Kidney epithelial cell (primary cell): ENCODE measurements at regions not wholly inside any gene's neighbourhood (a gene's known extent, or its start where the extent isn't known, plus 50 kb on each side); places are given as distances from the start of the nearest gene placed in this dataset.

Source experiments
- DNase-seq: peaks from one replicate; pipeline ENCODE4 v3.0.0-alpha.2; 2010; ENCODE audit warnings: low read depth
- H3K27me3 ChIP-seq: 2 replicates; pipeline ENCODE4 v1.6.0; 2011; ENCODE audit warnings: low read length; ENCODE audit not compliant: control insufficient read depth, insufficient read depth
- H3K36me3 ChIP-seq: 2 replicates; pipeline ENCODE4 v1.5.1; 2011; ENCODE audit warnings: low read length; ENCODE audit not compliant: control insufficient read depth, insufficient read depth
- H3K4me3 ChIP-seq: 2 replicates; pipeline ENCODE4 v1.5.1; 2011; ENCODE audit warnings: low read depth, mild to moderate bottlenecking, control low read depth, low read length
- TF ChIP-seq, protein P1 (sequence below): IDR thresholded peaks from 2 replicates; pipeline ENCODE4 v1.5.1; 2011; ENCODE audit warnings: mild to moderate bottlenecking, moderate library complexity, low read length, control low read depth, inconsistent platforms; ENCODE audit not compliant: insufficient read depth, poor library complexity, severe bottlenecking

GRCh38 chr2:128796321-128796720, 477.7 kb upstream of the HS6ST1 start:
- DNase-seq: no peak
- no peaks in the 10 kb centered on the region for H3K36me3 ChIP-seq
- no peak overlapping the region for H3K4me3 ChIP-seq
- H3K27me3 ChIP-seq: peaks cover 2% of the 10 kb centered on the region
- TF ChIP-seq, protein P1, sequence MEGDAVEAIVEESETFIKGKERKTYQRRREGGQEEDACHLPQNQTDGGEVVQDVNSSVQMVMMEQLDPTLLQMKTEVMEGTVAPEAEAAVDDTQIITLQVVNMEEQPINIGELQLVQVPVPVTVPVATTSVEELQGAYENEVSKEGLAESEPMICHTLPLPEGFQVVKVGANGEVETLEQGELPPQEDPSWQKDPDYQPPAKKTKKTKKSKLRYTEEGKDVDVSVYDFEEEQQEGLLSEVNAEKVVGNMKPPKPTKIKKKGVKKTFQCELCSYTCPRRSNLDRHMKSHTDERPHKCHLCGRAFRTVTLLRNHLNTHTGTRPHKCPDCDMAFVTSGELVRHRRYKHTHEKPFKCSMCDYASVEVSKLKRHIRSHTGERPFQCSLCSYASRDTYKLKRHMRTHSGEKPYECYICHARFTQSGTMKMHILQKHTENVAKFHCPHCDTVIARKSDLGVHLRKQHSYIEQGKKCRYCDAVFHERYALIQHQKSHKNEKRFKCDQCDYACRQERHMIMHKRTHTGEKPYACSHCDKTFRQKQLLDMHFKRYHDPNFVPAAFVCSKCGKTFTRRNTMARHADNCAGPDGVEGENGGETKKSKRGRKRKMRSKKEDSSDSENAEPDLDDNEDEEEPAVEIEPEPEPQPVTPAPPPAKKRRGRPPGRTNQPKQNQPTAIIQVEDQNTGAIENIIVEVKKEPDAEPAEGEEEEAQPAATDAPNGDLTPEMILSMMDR: no peak

DNA sequence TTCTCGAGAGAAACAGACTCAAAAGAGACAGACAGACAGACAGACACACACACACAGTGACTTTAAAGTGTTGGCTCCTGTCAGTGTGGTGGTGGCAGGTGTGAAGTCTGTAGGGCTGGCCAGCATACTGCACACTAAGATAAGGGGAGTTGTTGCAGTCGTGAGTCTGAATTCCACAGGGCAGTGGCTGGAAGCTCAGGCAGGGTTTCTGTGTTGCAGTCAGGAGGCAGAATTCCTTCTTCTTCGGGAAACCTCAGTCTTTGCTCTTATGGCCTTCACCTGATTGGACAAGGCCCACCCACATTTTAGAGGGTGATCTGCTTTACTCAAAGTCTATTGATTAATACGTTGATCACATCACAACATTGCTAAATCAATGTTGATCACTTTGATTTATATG, 478.4 kb upstream of the HS6ST1 start:
- TF ChIP-seq, protein P1: no peak
- Histone ChIP-seq H3K27me3 (peaks cover 2% of the 10 kb centered on the region), H3K4me3 (no peak overlapping the region), H3K36me3 (no peaks in the 10 kb centered on the region)
- no peak for DNase-seq

- DNase-seq: no peak
- TF ChIP-seq, protein P1: no peak
- H3K27me3 ChIP-seq: peaks cover 2% of the 10 kb centered on the region
These were observed 478.9 kb upstream of the HS6ST1 start for GRCh38 chr2:128797533-128797932.

GRCh38 chr2:128797937-128798336, 479.3 kb upstream of the HS6ST1 start:
- TF ChIP-seq, protein P1: no peak
- no peak for DNase-seq
- no peaks in the 10 kb centered on the region for H3K36me3 ChIP-seq
- H3K4me3 ChIP-seq: no peak overlapping the region
- H3K27me3 ChIP-seq: peaks cover 2% of the 10 kb centered on the region

More at GRCh38 chr2:128797533-128797932, 478.9 kb upstream of the HS6ST1 start:
- H3K4me3 ChIP-seq: no peak overlapping the region
- no peaks in the 10 kb centered on the region for H3K36me3 ChIP-seq

DNA sequence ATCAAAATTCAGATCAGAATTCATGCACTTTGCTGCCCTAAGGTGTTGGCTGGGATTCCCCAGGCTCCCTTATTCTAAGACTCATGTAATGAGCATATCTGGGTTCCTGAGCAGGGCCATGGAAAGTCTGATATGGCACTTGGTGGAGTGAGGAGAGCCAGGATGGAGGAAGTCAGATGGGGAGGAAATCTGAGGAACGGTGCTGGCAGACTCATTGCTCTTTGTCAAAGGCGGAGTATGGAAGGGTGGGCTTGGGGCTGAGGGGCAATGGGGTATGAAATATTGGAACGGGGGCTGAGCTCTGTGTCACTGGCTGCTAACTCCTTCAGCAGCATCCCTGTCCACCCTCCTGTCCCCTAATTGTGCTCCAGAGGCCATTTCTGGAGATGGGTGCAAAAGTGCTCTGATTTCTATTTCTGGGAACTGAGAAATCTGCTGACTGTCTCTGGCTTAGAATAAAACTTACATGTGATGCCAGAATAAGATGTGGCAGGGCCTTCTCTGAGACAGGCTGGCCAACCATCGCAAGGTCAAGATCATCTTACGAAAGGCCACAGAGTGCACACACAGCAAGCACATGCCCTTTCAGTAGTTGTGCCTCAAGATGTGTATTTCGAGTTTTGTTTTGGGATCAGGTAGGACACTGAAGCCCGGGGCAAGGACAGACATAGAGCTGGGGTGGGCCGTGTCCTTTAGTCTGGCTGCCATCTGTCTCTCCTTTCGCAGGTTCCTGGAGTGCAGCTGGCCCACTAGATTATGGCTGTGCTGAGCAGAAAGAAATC, 480.0 kb upstream of the HS6ST1 start:
- H3K4me3 ChIP-seq: no peak overlapping the region
- TF ChIP-seq, protein P1: no peak

GRCh38 chr2:128799284-128799552, 480.6 kb upstream of the HS6ST1 start:
- no peak for DNase-seq
- no peak overlapping the region for H3K4me3 ChIP-seq
- H3K36me3 ChIP-seq: no peaks in the 10 kb centered on the region
- H3K27me3 ChIP-seq: peaks cover 2% of the 10 kb centered on the region
- TF ChIP-seq, protein P1: no peak

More for the DNA sequence above, 480.0 kb upstream of the HS6ST1 start:
- no peaks in the 10 kb centered on the region for H3K36me3 ChIP-seq
- H3K27me3 ChIP-seq: peaks cover 2% of the 10 kb centered on the region
- no peak for DNase-seq
